ENCODE measurements at regions not wholly inside any gene's neighbourhood (a gene's known extent, or its start where the extent isn't known, plus 50 kb on each side); places are given as distances from the start of the nearest gene placed in this dataset.

DNA sequence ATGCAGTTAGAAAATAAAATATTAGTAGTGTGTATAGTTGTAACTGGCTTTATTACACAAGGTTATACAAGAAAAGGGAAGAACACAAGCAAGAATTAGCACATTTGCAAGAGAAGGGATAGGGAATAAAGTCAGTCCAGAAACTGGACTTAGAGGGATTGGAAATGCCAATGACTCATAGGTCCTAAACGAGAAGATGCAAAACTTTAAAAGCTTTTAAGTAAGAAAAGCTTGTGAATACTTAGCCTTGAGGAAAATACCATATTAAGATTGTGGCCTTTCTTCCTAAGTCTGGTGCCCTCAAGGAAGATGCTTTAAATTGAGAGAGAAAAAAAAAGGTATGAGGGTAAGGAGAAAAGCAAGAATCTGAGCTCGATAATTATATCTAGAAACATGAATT, 102.3 kb upstream of the MCHR2 start:
- H3K27me3 ChIP-seq (ENCODE audit: insufficient read depth, poor library complexity, severe bottlenecking): no peaks in the 10 kb centered on the region

GRCh38 chr6:100093405-100093804, 99.4 kb upstream of the MCHR2 start:
- H3K27ac ChIP-seq (replicated peaks): no peak overlapping the region
- no peaks in the 10 kb centered on the region for H3K27me3 ChIP-seq (ENCODE audit: insufficient read depth, poor library complexity, severe bottlenecking)
- DNase-seq (ENCODE audit: low read depth in 1 of 2, low spot score in 1 of 2): no peak
- no peak overlapping the region for H3K4me3 ChIP-seq (replicated peaks; ENCODE audit: insufficient read depth, low read length)
- TF ChIP-seq SPI1 (IDR thresholded peaks at IDR 0.05; ENCODE audit: borderline replicate concordance, low read depth): no peak
- TF ChIP-seq POLR2AphosphoS5 (IDR thresholded peaks at IDR 0.05; ENCODE audit: low read depth): no peak
- TF ChIP-seq, protein P1, sequence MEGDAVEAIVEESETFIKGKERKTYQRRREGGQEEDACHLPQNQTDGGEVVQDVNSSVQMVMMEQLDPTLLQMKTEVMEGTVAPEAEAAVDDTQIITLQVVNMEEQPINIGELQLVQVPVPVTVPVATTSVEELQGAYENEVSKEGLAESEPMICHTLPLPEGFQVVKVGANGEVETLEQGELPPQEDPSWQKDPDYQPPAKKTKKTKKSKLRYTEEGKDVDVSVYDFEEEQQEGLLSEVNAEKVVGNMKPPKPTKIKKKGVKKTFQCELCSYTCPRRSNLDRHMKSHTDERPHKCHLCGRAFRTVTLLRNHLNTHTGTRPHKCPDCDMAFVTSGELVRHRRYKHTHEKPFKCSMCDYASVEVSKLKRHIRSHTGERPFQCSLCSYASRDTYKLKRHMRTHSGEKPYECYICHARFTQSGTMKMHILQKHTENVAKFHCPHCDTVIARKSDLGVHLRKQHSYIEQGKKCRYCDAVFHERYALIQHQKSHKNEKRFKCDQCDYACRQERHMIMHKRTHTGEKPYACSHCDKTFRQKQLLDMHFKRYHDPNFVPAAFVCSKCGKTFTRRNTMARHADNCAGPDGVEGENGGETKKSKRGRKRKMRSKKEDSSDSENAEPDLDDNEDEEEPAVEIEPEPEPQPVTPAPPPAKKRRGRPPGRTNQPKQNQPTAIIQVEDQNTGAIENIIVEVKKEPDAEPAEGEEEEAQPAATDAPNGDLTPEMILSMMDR (IDR thresholded peaks at IDR 0.05; ENCODE audit: insufficient read depth, low read length): no peak
- TF ChIP-seq, protein P2, sequence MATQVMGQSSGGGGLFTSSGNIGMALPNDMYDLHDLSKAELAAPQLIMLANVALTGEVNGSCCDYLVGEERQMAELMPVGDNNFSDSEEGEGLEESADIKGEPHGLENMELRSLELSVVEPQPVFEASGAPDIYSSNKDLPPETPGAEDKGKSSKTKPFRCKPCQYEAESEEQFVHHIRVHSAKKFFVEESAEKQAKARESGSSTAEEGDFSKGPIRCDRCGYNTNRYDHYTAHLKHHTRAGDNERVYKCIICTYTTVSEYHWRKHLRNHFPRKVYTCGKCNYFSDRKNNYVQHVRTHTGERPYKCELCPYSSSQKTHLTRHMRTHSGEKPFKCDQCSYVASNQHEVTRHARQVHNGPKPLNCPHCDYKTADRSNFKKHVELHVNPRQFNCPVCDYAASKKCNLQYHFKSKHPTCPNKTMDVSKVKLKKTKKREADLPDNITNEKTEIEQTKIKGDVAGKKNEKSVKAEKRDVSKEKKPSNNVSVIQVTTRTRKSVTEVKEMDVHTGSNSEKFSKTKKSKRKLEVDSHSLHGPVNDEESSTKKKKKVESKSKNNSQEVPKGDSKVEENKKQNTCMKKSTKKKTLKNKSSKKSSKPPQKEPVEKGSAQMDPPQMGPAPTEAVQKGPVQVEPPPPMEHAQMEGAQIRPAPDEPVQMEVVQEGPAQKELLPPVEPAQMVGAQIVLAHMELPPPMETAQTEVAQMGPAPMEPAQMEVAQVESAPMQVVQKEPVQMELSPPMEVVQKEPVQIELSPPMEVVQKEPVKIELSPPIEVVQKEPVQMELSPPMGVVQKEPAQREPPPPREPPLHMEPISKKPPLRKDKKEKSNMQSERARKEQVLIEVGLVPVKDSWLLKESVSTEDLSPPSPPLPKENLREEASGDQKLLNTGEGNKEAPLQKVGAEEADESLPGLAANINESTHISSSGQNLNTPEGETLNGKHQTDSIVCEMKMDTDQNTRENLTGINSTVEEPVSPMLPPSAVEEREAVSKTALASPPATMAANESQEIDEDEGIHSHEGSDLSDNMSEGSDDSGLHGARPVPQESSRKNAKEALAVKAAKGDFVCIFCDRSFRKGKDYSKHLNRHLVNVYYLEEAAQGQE (IDR thresholded peaks at IDR 0.05; ENCODE audit: insufficient replicate concordance, low read depth): no peak
- no peak for TF ChIP-seq GABPA (IDR thresholded peaks at IDR 0.05; ENCODE audit: low read depth)

More for the DNA sequence above, 102.3 kb upstream of the MCHR2 start:
- no peak for DNase-seq (ENCODE audit: low read depth in 1 of 2, low spot score in 1 of 2)
- H3K4me3 ChIP-seq (replicated peaks; ENCODE audit: insufficient read depth, low read length): no peak overlapping the region
- no peak overlapping the region for H3K27ac ChIP-seq (replicated peaks)
- no peak for TF ChIP-seq POLR2AphosphoS5 (IDR thresholded peaks at IDR 0.05; ENCODE audit: low read depth)
- TF ChIP-seq, protein P2 (IDR thresholded peaks at IDR 0.05; ENCODE audit: insufficient replicate concordance, low read depth): no peak
- TF ChIP-seq, protein P1 (IDR thresholded peaks at IDR 0.05; ENCODE audit: insufficient read depth, low read length): no peak
- TF ChIP-seq GABPA (IDR thresholded peaks at IDR 0.05; ENCODE audit: low read depth): no peak
- no peak for TF ChIP-seq SPI1 (IDR thresholded peaks at IDR 0.05; ENCODE audit: borderline replicate concordance, low read depth)

GRCh38 chr6:100088009-100088408, 94.0 kb upstream of the MCHR2 start:
- Histone ChIP-seq H3K27ac (replicated peaks) (no peak overlapping the region), H3K4me3 (replicated peaks; ENCODE audit: insufficient read depth, low read length) (no peak overlapping the region), H3K27me3 (ENCODE audit: insufficient read depth, poor library complexity, severe bottlenecking) (no peaks in the 10 kb centered on the region)
- DNase-seq (ENCODE audit: low read depth in 1 of 2, low spot score in 1 of 2): no peak
- TF ChIP-seq POLR2AphosphoS5 (IDR thresholded peaks at IDR 0.05; ENCODE audit: low read depth): no peak
- TF ChIP-seq SPI1 (IDR thresholded peaks at IDR 0.05; ENCODE audit: borderline replicate concordance, low read depth): no peak
- TF ChIP-seq, protein P2 (IDR thresholded peaks at IDR 0.05; ENCODE audit: insufficient replicate concordance, low read depth): no peak
- TF ChIP-seq GABPA (IDR thresholded peaks at IDR 0.05; ENCODE audit: low read depth): no peak
- TF ChIP-seq, protein P1 (IDR thresholded peaks at IDR 0.05; ENCODE audit: insufficient read depth, low read length): no peak

Measured in HL-60 (cell line).